DMS79 (cell line): ENCODE measurements at regions not wholly inside any gene's neighbourhood (a gene's known extent, or its start where the extent isn't known, plus 50 kb on each side); places are given as distances from the start of the nearest gene placed in this dataset.

Source experiments
- DNase-seq: peaks from one replicate; lab custom pipeline; 2025; lab: John Stamatoyannopoulos, UW

GRCh38 chr2:53445383-53446070 lies 322.1 kb upstream of the CHAC2 start:
- no peak for DNase-seq

- no peak for DNase-seq
Observed at GRCh38 chr2:53442783-53443182, 324.8 kb upstream of the CHAC2 start.

GRCh38 chr2:53442093-53442492 lies 325.5 kb upstream of the CHAC2 start:
- DNase-seq, result no peak

- DNase-seq, result no peak
Observed at GRCh38 chr2:53438692-53439091, 328.9 kb upstream of the CHAC2 start.

- DNase-seq, result no peak
Observed at GRCh38 chr2:53438100-53438499, 329.5 kb upstream of the CHAC2 start.

- no peak for DNase-seq
Observed at GRCh38 chr2:53437371-53437770, 330.2 kb upstream of the CHAC2 start.

GRCh38 chr2:53436882-53437281 lies 330.7 kb upstream of the CHAC2 start:
- no peak for DNase-seq

GRCh38 chr2:53435610-53436009 lies 332.0 kb upstream of the CHAC2 start:
- no peak for DNase-seq

GRCh38 chr2:53434466-53434865 lies 333.1 kb upstream of the CHAC2 start:
- DNase-seq, result no peak

GRCh38 chr2:53432936-53433335 lies 334.7 kb upstream of the CHAC2 start:
- DNase-seq, result no peak

- DNase-seq, result no peak
Observed at GRCh38 chr2:53429901-53430300, 337.7 kb upstream of the CHAC2 start.

- DNase-seq, result no peak
Observed at GRCh38 chr2:53424902-53425301, 342.7 kb upstream of the CHAC2 start.

GRCh38 chr2:53423465-53423864 lies 344.1 kb upstream of the CHAC2 start:
- no peak for DNase-seq

GRCh38 chr2:53422979-53423378 lies 344.6 kb upstream of the CHAC2 start:
- no peak for DNase-seq

GRCh38 chr2:53417385-53417784 lies 350.2 kb upstream of the CHAC2 start:
- no peak for DNase-seq

- no peak for DNase-seq
Observed at GRCh38 chr2:53407363-53408080, 360.1 kb upstream of the CHAC2 start.

GRCh38 chr2:53403792-53404413 lies 363.7 kb upstream of the CHAC2 start:
- DNase-seq, result no peak

GRCh38 chr2:53397085-53397484 lies 370.5 kb upstream of the CHAC2 start:
- DNase-seq, result no peak

- DNase-seq, result no peak
Observed at GRCh38 chr2:53381271-53381670, 386.3 kb upstream of the CHAC2 start.

GRCh38 chr2:53379547-53379946 lies 388.1 kb upstream of the CHAC2 start:
- DNase-seq, result no peak

- no peak for DNase-seq
Observed at GRCh38 chr2:53378791-53379190, 388.8 kb upstream of the CHAC2 start.

- DNase-seq, result no peak
Observed at GRCh38 chr2:53373126-53373525, 394.5 kb upstream of the CHAC2 start.

- no peak for DNase-seq
Observed at GRCh38 chr2:53366543-53366942, 401.1 kb upstream of the CHAC2 start.
